Liver (tissue), 8 donors: ENCODE measurements at regions not wholly inside any gene's neighbourhood (a gene's known extent, or its start where the extent isn't known, plus 50 kb on each side); places are given as distances from the start of the nearest gene placed in this dataset.
"Not testable (repeated sequence)": the region's sequence is repeated elsewhere in the genome, so short reads cannot be mapped to it uniquely, and the experiment has no call there.

ENCODE experiments used
- DNase-seq: peaks from one replicate; pipeline ENCODE4 v3.0.0-alpha.2; 2017; ENCODE audit warnings: low spot score
- H3K27ac ChIP-seq, 2 donors: one replicate each; pipeline ENCODE4 v1.7.0; 2013; ENCODE audit warnings: inconsistent platforms in 2 of 2, low read length in 2 of 2, control low read depth in 1 of 2, low read depth in 1 of 2, mild to moderate bottlenecking in 1 of 2
- H3K27me3 ChIP-seq, 4 donors: one replicate each; pipeline versions ENCODE4 v1.6.1 to v1.7.0; 2013; ENCODE audit warnings: low read length in 3 of 4, inconsistent platforms in 1 of 4, mild to moderate bottlenecking in 1 of 4, moderate library complexity in 1 of 4; ENCODE audit not compliant: control insufficient read depth in 4 of 4, insufficient read depth in 4 of 4
- H3K36me3 ChIP-seq, 4 donors: one replicate each; pipeline versions ENCODE4 v1.6.1 to v1.7.0; 2013; ENCODE audit warnings: low read length in 3 of 4, mild to moderate bottlenecking in 3 of 4, low read depth in 1 of 4, moderate library complexity in 1 of 4; ENCODE audit not compliant: control insufficient read depth in 4 of 4, insufficient read depth in 3 of 4
- H3K4me1 ChIP-seq, 4 donors: one replicate each; pipeline versions ENCODE4 v1.6.1 to v1.7.0; 2013; ENCODE audit warnings: low read length in 3 of 4, mild to moderate bottlenecking in 3 of 4, moderate library complexity in 1 of 4; ENCODE audit not compliant: control insufficient read depth in 4 of 4, insufficient read depth in 4 of 4
- H3K4me3 ChIP-seq, 3 donors: one replicate each; pipeline versions ENCODE4 v1.6.1 to v1.7.0; 2013; ENCODE audit warnings: low read length in 3 of 3, control low read depth in 1 of 3, low read depth in 1 of 3, mild to moderate bottlenecking in 1 of 3
- H3K9ac ChIP-seq, 2 donors: one replicate each; pipeline ENCODE4 v1.7.0; 2013; ENCODE audit warnings: low read length in 2 of 2, mild to moderate bottlenecking in 2 of 2, moderate library complexity in 2 of 2, control low read depth in 1 of 2, low read depth in 1 of 2
- H3K9me3 ChIP-seq, 4 donors: one replicate each; pipeline versions ENCODE4 v1.6.1 to v1.7.0; 2013; ENCODE audit warnings: low read length in 3 of 4; ENCODE audit not compliant: control insufficient read depth in 4 of 4
- EGR1 ChIP-seq, 2 donors: IDR thresholded peaks; 2 replicates each; pipeline ENCODE4 v1.6.1; 2016 to 2018; ENCODE audit warnings: antibody characterized with exemption in 2 of 2, low read depth in 2 of 2
- FOXA1 ChIP-seq: IDR thresholded peaks from 2 replicates; pipeline ENCODE4 v1.6.1; 2016; ENCODE audit warnings: antibody characterized with exemption
- FOXA2 ChIP-seq: IDR thresholded peaks from 2 replicates; pipeline ENCODE4 v1.6.1; 2016; ENCODE audit warnings: antibody characterized with exemption
- GABPA ChIP-seq, 2 donors: IDR thresholded peaks in 1 of 2; conservative IDR thresholded peaks in 1 of 2; 2 replicates each; pipeline ENCODE4 v1.6.1; 2016; ENCODE audit warnings: antibody characterized with exemption in 2 of 2, mild to moderate bottlenecking in 1 of 2, moderate library complexity in 1 of 2
- HNF4A ChIP-seq, 2 donors: conservative IDR thresholded peaks; 2 replicates each; pipeline ENCODE4 v1.6.1; 2016; ENCODE audit warnings: antibody characterized with exemption in 2 of 2, mild to moderate bottlenecking in 2 of 2
- HNF4G ChIP-seq: IDR thresholded peaks from 2 replicates; pipeline ENCODE4 v1.6.1; 2016; ENCODE audit warnings: antibody characterized with exemption
- JUND ChIP-seq, 2 donors: IDR thresholded peaks; 2 replicates each; pipeline ENCODE4 v1.6.1; 2016; ENCODE audit warnings: antibody characterized with exemption in 2 of 2
- NR2F2 ChIP-seq: IDR thresholded peaks from 2 replicates; pipeline ENCODE4 v1.6.1; 2016; ENCODE audit warnings: antibody characterized with exemption
- RAD21 ChIP-seq, 2 donors: IDR thresholded peaks; 2 replicates each; pipeline ENCODE4 v1.6.1; 2016; ENCODE audit warnings: antibody characterized with exemption in 2 of 2, mild to moderate bottlenecking in 2 of 2
- RXRA ChIP-seq, 2 donors: IDR thresholded peaks; 2 replicates each; pipeline ENCODE4 v1.6.1; 2017 to 2018; ENCODE audit warnings: antibody characterized with exemption in 2 of 2, mild to moderate bottlenecking in 1 of 2
- SP1 ChIP-seq: IDR thresholded peaks from 2 replicates; pipeline ENCODE4 v1.6.1; 2018; ENCODE audit warnings: antibody characterized with exemption, mild to moderate bottlenecking
- TAF1 ChIP-seq: conservative IDR thresholded peaks from 2 replicates; pipeline ENCODE4 v1.6.1; 2016; ENCODE audit warnings: antibody characterized with exemption, mild to moderate bottlenecking
- YY1 ChIP-seq: IDR thresholded peaks from 2 replicates; pipeline ENCODE4 v1.6.1; 2016; ENCODE audit warnings: antibody characterized with exemption, mild to moderate bottlenecking
- WGBS: extraction: QIAGEN DNeasy Blood & Tissue Kit; methylation state at CpG from one replicate; pipeline ENCODE4 v1.1.7; 2013; 5-methylcytosine and 5-hydroxymethylcytosine counted together
- TF ChIP-seq, protein P1 (sequence below): fragments of 150-350 bp; IDR thresholded peaks from 2 replicates; pipeline ENCODE4 v1.5.1; 2017; ENCODE audit warnings: improper control_type of control experiment, low read depth, low read length; ENCODE audit not compliant: missing input control
- TF ChIP-seq, protein P2 (sequence below): IDR thresholded peaks from 2 replicates; pipeline ENCODE4 v1.6.1; 2016; ENCODE audit warnings: antibody characterized with exemption, mild to moderate bottlenecking
- TF ChIP-seq, protein P3 (sequence below): IDR thresholded peaks from 2 replicates; pipeline ENCODE4 v1.6.1; 2016; ENCODE audit warnings: antibody characterized with exemption
- TF ChIP-seq, protein P4 (sequence below): IDR thresholded peaks from 2 replicates; pipeline ENCODE4 v1.6.1; 2016; ENCODE audit warnings: antibody characterized with exemption
- TF ChIP-seq, protein P5 (sequence below): IDR thresholded peaks from 2 replicates; pipeline ENCODE4 v1.6.1; 2016; ENCODE audit warnings: antibody characterized with exemption
- donor health status: healthy.
- donor health status: healthy.
- donor health status: healthy.
- donor health status: healthy.
- donor health status: healthy.

DNA sequence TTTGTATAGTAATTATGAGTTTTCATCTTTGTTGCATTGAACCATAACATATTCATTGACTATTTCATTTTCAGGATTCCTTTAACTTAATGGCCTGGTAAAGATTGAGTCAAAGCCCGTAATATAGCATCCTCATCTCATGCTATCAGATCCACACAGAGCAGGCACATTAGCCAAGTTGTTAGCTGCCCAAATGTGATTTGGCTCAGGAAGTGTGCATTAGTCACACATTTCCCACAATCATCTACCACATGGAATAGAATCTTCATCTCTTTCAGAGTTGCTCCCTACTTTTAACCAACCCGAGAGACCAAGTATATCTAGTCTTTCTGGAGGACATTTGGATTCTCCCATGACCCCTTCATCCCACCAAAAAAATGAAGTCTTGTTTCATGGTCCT lies 481.0 kb upstream of the PTGER4 start:
- Histone ChIP-seq H3K27ac (no peak overlapping the region), H3K4me1 (no peaks in the 10 kb centered on the region), H3K4me3 (no peak overlapping the region), H3K36me3 (no peaks in the 10 kb centered on the region), H3K9me3 (no peaks in the 10 kb centered on the region), H3K27me3 (no peaks in the 10 kb centered on the region), H3K9ac (no peak overlapping the region)
- WGBS: 78% methylated on average over 2 of the region's 2 CpGs
- TF ChIP-seq FOXA1 (no peak), HNF4G (no peak), FOXA2 (no peak), TAF1 (no peak), SP1 (no peak), EGR1 (IDR thresholded peaks at IDR 0.05; ENCODE audit: low read depth in 2 of 2) (no peak), NR2F2 (no peak), YY1 (no peak), HNF4A (conservative IDR thresholded peaks at IDR 0.05) (no peak), JUND (IDR thresholded peaks at IDR 0.05) (no peak), GABPA (IDR thresholded peaks at IDR 0.05 in 1 of 2, conservative IDR thresholded peaks at IDR 0.05 in 1 of 2) (no peak), RXRA (IDR thresholded peaks at IDR 0.05) (no peak), RAD21 (IDR thresholded peaks at IDR 0.05) (no peak)
- TF ChIP-seq, protein P1, sequence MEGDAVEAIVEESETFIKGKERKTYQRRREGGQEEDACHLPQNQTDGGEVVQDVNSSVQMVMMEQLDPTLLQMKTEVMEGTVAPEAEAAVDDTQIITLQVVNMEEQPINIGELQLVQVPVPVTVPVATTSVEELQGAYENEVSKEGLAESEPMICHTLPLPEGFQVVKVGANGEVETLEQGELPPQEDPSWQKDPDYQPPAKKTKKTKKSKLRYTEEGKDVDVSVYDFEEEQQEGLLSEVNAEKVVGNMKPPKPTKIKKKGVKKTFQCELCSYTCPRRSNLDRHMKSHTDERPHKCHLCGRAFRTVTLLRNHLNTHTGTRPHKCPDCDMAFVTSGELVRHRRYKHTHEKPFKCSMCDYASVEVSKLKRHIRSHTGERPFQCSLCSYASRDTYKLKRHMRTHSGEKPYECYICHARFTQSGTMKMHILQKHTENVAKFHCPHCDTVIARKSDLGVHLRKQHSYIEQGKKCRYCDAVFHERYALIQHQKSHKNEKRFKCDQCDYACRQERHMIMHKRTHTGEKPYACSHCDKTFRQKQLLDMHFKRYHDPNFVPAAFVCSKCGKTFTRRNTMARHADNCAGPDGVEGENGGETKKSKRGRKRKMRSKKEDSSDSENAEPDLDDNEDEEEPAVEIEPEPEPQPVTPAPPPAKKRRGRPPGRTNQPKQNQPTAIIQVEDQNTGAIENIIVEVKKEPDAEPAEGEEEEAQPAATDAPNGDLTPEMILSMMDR: no peak
- TF ChIP-seq, protein P2, sequence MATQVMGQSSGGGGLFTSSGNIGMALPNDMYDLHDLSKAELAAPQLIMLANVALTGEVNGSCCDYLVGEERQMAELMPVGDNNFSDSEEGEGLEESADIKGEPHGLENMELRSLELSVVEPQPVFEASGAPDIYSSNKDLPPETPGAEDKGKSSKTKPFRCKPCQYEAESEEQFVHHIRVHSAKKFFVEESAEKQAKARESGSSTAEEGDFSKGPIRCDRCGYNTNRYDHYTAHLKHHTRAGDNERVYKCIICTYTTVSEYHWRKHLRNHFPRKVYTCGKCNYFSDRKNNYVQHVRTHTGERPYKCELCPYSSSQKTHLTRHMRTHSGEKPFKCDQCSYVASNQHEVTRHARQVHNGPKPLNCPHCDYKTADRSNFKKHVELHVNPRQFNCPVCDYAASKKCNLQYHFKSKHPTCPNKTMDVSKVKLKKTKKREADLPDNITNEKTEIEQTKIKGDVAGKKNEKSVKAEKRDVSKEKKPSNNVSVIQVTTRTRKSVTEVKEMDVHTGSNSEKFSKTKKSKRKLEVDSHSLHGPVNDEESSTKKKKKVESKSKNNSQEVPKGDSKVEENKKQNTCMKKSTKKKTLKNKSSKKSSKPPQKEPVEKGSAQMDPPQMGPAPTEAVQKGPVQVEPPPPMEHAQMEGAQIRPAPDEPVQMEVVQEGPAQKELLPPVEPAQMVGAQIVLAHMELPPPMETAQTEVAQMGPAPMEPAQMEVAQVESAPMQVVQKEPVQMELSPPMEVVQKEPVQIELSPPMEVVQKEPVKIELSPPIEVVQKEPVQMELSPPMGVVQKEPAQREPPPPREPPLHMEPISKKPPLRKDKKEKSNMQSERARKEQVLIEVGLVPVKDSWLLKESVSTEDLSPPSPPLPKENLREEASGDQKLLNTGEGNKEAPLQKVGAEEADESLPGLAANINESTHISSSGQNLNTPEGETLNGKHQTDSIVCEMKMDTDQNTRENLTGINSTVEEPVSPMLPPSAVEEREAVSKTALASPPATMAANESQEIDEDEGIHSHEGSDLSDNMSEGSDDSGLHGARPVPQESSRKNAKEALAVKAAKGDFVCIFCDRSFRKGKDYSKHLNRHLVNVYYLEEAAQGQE: no peak
- TF ChIP-seq, protein P3, sequence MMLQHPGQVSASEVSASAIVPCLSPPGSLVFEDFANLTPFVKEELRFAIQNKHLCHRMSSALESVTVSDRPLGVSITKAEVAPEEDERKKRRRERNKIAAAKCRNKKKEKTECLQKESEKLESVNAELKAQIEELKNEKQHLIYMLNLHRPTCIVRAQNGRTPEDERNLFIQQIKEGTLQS: no peak
- TF ChIP-seq, protein P4, sequence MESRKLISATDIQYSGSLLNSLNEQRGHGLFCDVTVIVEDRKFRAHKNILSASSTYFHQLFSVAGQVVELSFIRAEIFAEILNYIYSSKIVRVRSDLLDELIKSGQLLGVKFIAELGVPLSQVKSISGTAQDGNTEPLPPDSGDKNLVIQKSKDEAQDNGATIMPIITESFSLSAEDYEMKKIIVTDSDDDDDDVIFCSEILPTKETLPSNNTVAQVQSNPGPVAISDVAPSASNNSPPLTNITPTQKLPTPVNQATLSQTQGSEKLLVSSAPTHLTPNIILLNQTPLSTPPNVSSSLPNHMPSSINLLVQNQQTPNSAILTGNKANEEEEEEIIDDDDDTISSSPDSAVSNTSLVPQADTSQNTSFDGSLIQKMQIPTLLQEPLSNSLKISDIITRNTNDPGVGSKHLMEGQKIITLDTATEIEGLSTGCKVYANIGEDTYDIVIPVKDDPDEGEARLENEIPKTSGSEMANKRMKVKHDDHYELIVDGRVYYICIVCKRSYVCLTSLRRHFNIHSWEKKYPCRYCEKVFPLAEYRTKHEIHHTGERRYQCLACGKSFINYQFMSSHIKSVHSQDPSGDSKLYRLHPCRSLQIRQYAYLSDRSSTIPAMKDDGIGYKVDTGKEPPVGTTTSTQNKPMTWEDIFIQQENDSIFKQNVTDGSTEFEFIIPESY: no peak
- TF ChIP-seq, protein P5, sequence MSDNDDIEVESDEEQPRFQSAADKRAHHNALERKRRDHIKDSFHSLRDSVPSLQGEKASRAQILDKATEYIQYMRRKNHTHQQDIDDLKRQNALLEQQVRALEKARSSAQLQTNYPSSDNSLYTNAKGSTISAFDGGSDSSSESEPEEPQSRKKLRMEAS: no peak
- DNase-seq: no peak

DNA sequence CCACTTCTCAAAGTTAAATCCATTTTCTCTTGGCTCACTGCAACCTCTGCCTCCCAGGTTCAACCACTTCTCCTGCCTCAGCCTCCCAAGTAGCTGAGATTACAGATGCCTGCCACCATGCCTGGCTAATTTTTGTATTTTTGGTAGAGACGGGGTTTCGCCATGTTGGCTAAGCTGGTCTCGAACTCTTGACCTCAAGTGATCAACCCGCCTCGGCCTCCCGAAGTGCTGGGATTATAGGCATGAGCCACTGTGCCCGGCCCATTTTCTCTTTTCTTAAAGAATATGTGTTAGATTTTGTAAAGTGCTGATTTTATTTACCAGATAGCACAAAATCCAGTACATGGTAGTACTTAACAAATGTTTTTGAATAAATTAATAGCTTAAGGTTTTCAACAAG lies 484.1 kb upstream of the PTGER4 start:
- H3K36me3 ChIP-seq, H3K27ac ChIP-seq, DNase-seq, H3K9ac ChIP-seq, H3K9me3 ChIP-seq, H3K4me1 ChIP-seq, H3K27me3 ChIP-seq, H3K4me3 ChIP-seq: not testable (repeated sequence)
- WGBS: 93% methylated on average over 7 of the region's 7 CpGs
